Adipose tissue (tissue), 3 donors: ENCODE measurements at regions not wholly inside any gene's neighbourhood (a gene's known extent, or its start where the extent isn't known, plus 50 kb on each side); places are given as distances from the start of the nearest gene placed in this dataset.

Experiments used
- H3K27ac ChIP-seq: one replicate; pipeline ENCODE4 v1.5.1; 2013; ENCODE audit warnings: low read depth, low read length
- WGBS, 3 donors: extraction: QIAGEN DNeasy Blood & Tissue Kit; methylation state at CpG; one replicate each; pipeline ENCODE4 v1.1.7; 2013; 5-methylcytosine and 5-hydroxymethylcytosine counted together
- donor health status: healthy with polysubstance abuse.
- donor health status: Bipolar disorder and iron deficiency.
- donor health status: healthy.

DNA sequence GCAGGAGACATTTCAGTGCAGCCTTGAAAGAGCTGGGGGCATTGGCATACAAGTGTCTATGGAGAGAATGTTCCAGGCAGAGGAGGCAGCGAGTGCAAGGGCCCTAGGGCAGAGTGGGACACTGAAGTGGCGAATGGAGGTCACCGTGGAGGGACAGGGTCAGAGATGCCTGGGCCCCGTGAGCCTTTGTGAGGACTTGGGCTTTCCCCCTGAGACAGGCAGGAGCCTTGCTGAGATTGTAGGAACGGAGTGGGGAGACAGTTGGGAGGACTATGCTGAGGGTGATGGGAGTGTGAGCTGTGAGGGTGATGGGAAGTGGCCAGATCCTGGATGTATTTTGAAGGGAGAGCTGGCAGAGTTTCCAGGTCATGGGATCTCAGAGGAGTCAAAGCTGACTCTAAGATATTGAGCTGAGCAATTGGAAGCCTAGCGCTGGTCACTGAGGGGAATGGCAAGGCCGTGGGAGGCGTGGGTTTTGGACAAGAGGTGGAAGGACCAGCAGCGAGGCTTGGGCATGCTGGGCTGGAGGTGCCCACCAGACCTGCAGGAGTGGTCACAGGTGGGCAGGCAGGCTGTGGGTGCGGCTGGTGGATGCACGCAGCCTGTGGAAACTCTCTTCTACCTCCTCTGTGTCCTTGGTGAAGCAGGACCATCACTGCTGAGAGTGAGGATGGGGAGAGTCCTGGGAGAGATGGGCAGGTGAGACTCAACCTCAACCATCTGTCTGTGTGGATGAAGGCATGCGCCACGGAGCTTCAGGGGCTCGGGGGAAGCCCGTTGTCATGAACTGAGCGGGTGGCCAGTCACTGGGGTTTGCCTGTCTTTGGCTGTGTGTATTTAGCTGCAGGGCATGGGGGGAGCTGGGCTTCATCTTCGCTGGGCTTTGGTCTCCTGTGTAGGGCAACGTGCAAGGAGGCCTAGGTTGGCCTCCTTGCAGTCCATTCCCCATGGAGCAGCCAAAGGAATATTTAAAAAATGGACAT lies 241.2 kb upstream of the HS6ST1 start:
- no peak overlapping the region for H3K27ac ChIP-seq
- 88 to 95% (median 90%) methylated on average over 18 of the region's 18 CpGs for WGBS, 3 donors

- WGBS, 3 donors: 94 to 98% (median 97%) methylated on average over 4 of the region's 4 CpGs
- no peak overlapping the region for H3K27ac ChIP-seq
Observed at GRCh38 chr2:128560718-128561117, 242.1 kb upstream of the HS6ST1 start.

DNA sequence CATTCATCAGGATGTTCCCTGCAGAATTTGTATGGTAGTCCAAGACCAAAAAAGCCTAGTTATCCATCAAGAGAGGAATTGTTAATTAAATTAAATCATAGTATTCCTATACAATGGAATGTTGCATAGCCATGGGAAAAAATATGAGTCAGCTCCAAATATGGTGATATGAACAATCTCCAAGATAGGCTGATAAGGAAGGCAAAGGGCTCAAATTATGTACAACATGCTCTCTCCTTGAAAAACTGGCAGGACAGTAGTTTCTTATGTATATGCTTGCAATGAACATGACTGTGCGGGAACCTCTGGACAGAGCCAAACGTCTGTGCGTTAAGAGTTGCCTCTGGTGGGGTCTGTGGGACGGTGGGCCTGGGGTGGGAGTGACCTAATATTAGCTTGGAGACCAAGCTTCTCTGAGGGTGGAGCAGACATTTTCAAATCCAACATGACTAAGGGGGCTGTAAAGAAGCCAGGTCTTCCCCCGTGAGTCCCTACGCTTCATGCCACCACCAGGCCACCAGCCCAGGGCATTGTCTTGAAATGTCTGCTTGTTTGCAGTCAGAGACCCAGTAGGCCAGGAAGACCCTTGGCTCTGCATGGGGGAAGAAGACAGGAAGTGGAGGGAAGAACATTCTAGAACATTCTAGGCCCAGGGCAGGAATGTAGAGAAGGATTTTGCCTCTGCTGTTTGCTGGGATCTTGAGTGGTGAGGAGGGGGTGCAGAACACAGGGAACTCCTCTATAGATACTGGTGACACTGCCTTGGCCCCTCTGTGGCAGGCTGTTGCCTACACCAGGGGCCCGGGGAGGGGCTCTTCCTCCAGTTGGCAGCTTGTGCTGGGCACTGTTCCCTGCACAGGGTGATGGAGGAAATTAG lies 244.0 kb upstream of the HS6ST1 start:
- H3K27ac ChIP-seq: no peak overlapping the region
- 73 to 90% (median 77%) methylated on average over 7 of the region's 7 CpGs for WGBS, 3 donors

DNA sequence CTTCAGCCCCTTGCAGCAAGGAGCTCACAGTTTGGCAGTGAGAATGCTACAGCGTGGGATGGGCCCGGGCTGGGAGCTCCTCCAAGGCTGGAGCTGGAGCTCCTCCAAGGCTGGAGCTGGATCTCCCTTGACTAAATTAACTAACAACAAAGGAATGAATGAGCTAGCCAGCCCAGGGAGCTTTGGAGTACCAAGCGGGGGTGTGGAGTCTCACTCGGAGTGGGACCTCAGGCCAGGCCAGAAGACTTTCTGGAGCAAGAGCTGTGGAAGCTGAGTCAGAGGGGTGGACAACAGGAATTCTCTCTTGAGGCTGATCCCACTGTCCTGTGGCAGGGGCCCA lies 244.7 kb upstream of the HS6ST1 start:
- 44 to 82% (median 59%) methylated on average over 4 of the region's 4 CpGs for WGBS, 3 donors
- H3K27ac ChIP-seq: no peak overlapping the region

GRCh38 chr2:128564131-128564530 lies 245.5 kb upstream of the HS6ST1 start:
- 92 to 98% (median 96%) methylated on average over 4 of the region's 4 CpGs for WGBS, 3 donors
- H3K27ac ChIP-seq: no peak overlapping the region

GRCh38 chr2:128564551-128564950 lies 245.9 kb upstream of the HS6ST1 start:
- no peak overlapping the region for H3K27ac ChIP-seq

DNA sequence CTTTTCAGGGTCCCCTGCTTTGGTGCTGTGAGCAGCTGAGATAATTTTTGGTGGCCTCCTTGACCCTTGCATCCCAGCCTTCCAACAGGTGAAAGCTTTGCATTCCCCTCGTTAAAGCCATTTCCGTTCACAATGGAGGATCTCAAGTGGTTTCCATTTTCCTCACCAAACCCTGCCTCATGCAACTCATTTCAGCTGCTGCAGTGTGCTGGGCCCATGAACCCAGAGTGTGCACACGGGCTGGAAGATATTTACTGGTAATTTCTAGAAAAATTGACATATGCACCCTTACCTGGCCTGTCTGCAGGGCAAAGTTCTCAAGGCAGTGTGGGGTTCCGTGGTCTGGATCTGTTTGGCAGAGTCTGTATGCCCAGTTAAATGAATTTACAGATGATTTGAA lies 246.8 kb upstream of the HS6ST1 start:
- 87 to 94% (median 89%) methylated on average over 4 of the region's 4 CpGs for WGBS, 3 donors

More at GRCh38 chr2:128564551-128564950, 245.9 kb upstream of the HS6ST1 start:
- 84 to 94% (median 91%) methylated on average over 6 of the region's 6 CpGs for WGBS, 3 donors

GRCh38 chr2:128566671-128567070 lies 248.0 kb upstream of the HS6ST1 start:
- WGBS, 3 donors: 94 to 98% (median 96%) methylated on average over 1 of the region's 1 CpG
- H3K27ac ChIP-seq: no peak overlapping the region

More for the DNA sequence above, 246.8 kb upstream of the HS6ST1 start:
- H3K27ac ChIP-seq: no peak overlapping the region

DNA sequence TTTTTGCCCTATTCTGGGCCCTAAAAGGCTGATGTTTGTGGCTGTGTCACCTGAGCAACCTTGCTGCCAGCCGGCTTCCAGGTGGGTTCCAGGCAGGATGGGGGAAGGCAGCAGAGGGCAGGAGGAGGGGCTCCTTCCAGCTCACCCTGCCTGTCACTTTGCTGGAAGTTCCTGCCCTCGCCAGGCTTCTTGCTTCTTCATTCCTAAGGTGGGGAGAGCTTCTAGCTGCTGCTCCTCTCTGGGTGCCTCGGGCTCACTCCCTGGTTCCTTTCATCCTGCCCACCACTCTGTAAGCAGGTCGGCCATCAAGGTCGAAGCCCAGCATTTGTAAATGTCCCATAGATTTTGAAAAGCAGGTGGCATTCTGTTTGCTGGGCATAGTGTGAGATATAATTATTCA lies 249.4 kb upstream of the HS6ST1 start:
- 70 to 88% (median 86%) methylated on average over 5 of the region's 5 CpGs for WGBS, 3 donors
- H3K27ac ChIP-seq: no peak overlapping the region

- H3K27ac ChIP-seq: no peak overlapping the region
- 82 to 94% (median 92%) methylated on average over 7 of the region's 7 CpGs for WGBS, 3 donors
Observed at GRCh38 chr2:128573116-128573515, 254.4 kb upstream of the HS6ST1 start.

DNA sequence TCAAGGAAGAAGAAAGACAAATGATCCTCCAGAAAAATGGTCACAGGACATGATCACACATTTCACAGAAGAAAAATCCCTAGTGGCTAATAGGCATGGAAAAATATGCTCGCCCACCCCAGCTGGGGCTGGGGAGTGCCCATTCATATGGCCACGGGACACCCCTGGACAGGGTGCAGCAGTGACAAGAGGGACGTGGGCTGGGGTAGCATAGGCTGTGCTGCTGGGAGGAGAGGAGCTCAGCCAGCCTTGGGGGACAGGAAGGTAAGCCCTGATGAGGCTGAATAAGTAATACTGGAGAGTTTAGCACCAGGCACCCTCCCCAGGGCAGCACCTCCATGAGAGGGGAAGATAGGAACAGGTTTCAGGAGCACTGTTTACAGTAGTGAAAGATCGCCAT lies 254.9 kb upstream of the HS6ST1 start:
- 91 to 92% (median 92%) methylated on average over 4 of the region's 4 CpGs for WGBS, 3 donors
- H3K27ac ChIP-seq: no peak overlapping the region

- H3K27ac ChIP-seq: no peak overlapping the region
- 90 to 95% (median 91%) methylated on average over 7 of the region's 7 CpGs for WGBS, 3 donors
Observed at GRCh38 chr2:128577141-128577930, 258.7 kb upstream of the HS6ST1 start.

DNA sequence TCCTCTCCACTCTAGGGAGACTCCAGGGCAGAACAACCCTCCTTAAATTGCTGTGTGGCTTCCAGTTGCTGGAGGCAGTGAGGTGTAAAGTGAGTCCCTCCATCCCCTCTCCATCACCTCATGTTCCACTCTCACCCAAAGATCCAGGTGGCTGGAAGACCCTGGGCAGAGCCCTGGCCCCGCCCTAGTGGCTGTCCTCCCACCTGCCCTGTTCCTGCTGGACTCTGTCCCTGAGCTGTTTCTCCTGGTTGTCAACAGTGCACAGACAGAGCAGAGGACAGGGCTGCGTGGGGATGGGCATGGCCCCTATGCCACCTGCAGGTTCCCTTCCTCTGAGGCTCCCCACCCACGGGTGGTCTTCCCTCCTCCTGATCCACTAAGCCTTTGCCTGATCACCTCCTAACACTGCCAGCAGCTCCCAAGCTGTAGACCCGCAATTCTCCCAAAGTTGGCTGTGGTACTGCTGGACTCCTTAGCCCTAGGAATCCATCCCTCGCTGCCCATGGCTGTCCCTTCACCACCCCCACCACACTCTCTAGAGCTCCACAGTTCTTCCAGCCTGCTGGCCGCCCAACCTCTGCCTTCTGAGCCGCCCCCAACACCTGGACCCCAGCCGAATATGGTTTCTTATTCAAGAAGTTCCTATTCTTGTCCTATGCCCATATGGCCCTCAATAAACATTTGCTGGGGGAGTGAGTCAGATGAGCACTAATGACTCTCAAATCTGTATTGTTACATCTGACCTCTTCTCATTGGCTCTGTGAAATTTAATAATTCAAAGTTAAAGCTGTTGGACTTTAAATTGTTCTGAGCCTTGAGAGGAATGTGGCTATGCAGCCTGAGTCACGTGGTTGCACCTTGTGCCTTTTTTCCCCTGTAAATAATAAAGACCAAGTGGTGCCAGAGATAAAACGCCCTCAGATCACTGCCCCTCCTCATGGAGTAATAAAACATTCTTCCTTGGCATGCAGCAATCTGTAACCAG lies 260.0 kb upstream of the HS6ST1 start:
- 69 to 76% (median 75%) methylated on average over 9 to 10 of the region's 10 CpGs for WGBS, 3 donors
- H3K27ac ChIP-seq: no peak overlapping the region

DNA sequence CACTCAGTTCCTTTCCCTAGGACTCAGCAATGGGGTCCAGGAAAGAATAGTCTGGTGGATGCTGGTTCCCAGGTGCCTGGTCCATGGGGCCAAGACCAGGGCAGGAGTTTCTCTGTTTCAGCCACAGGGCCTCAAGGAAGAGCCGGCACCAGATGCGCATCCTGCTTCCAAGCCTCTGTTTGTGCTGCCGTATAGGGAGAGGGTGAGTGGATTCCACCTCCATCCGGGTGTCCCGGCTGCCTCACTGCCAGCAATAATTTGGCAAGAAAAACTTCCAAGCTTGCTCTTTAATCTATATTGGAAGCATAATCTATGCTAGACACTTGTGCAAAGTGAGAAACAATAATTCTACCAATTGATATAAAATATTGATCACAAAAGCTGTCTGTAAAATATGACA lies 261.2 kb upstream of the HS6ST1 start:
- no peak overlapping the region for H3K27ac ChIP-seq
- WGBS, 3 donors: 73 to 84% (median 79%) methylated on average over 5 of the region's 5 CpGs

- H3K27ac ChIP-seq: no peak overlapping the region
- whole genome bisulfite sequencing, 3 donors: 84 to 95% (median 95%) methylated on average over 6 of the region's 6 CpGs
Observed at GRCh38 chr2:128580988-128581848, 262.6 kb upstream of the HS6ST1 start.

GRCh38 chr2:128581849-128582244 lies 263.2 kb upstream of the HS6ST1 start:
- no peak overlapping the region for H3K27ac ChIP-seq
- WGBS, 3 donors: 86 to 95% (median 93%) methylated on average over 2 of the region's 2 CpGs
